Endothelial cell of umbilical vein (primary cell): ENCODE measurements at regions not wholly inside any gene's neighbourhood (a gene's known extent, or its start where the extent isn't known, plus 50 kb on each side); places are given as distances from the start of the nearest gene placed in this dataset.

Experiments used
- BruUV-seq: library from RNA; stranded (reverse); fragments of 400-500 nt; replicated peaks from 2 replicates; lab custom pipeline; 2021; lab: Mats Ljungman, UMichigan
- CTCF ChIA-PET: fragments of 300-600, 350-600 bp; sonication (Branson Sonifier 250); formaldehyde crosslinking; loops from one replicate; lab custom pipeline; 2021; ENCODE audit warnings: antibody characterized with exemption, inconsistent platforms; lab: Charles Lee
- POLR2A ChIA-PET: fragments of 300-600, 350-600 bp; sonication (Branson Sonifier 250); formaldehyde crosslinking; loops from one replicate; lab custom pipeline; 2021; ENCODE audit warnings: antibody characterized with exemption, inconsistent platforms; lab: Charles Lee
- DNase-seq: peaks from one replicate; pipeline ENCODE4 v3.0.0-alpha.2; 2011; ENCODE audit warnings: low read depth, low spot score
- FAIRE-seq: peaks from 2 replicates; lab custom pipeline; 2011; peaks lifted over from hg19 to GRCh38; lab: Jason Lieb, UNC
- H2AFZ ChIP-seq: 2 replicates; pipeline ENCODE4 v1.6.0; 2012; ENCODE audit warnings: low read depth, low read length, control low read depth, inconsistent platforms
- H3K27ac ChIP-seq: 2 replicates; pipeline ENCODE4 v1.5.1; 2011; ENCODE audit warnings: low read depth, mild to moderate bottlenecking, control low read depth, low read length, moderate library complexity; ENCODE audit not compliant: insufficient read depth
- H3K27me3 ChIP-seq, 2 experiments: 2 replicates each; pipeline versions ENCODE4 v1.6.0 to v1.6.1; 2011; ENCODE audit warnings: low read length in 2 of 2, mixed read lengths in 1 of 2; ENCODE audit not compliant: control insufficient read depth in 2 of 2, insufficient read depth in 2 of 2
- H3K36me3 ChIP-seq, 2 experiments: 2 replicates in 1 of 2; 3 replicates in 1 of 2; pipeline ENCODE4 v1.5.1; 2011; ENCODE audit warnings: low read length in 2 of 2, mild to moderate bottlenecking in 1 of 2, moderate library complexity in 1 of 2; ENCODE audit not compliant: control insufficient read depth in 2 of 2, insufficient read depth in 2 of 2; ENCODE audit errors: extremely low read depth in 1 of 2
- H3K4me1 ChIP-seq: 3 replicates; pipeline ENCODE4 v1.5.1; 2011; ENCODE audit warnings: mild to moderate bottlenecking, low read length; ENCODE audit not compliant: control insufficient read depth, insufficient read depth; ENCODE audit errors: extremely low read depth
- H3K4me2 ChIP-seq: 2 replicates; pipeline ENCODE4 v1.6.1; 2011; ENCODE audit warnings: low read length, control low read depth, mixed read lengths; ENCODE audit not compliant: insufficient read depth
- H3K4me3 ChIP-seq, 3 experiments: fragments of 200-600 bp in 1 of 3; sonication (generic), shearing (Covaris generic) in 1 of 3; replicated peaks in 1 of 3; 2 replicates each; pipeline ENCODE4 v1.5.1; 2011 to 2016; ENCODE audit warnings: control low read depth in 3 of 3, low read length in 3 of 3, mild to moderate bottlenecking in 2 of 3, inconsistent platforms in 1 of 3, low read depth in 1 of 3, moderate library complexity in 1 of 3; ENCODE audit not compliant: insufficient read depth in 1 of 3
- H3K79me2 ChIP-seq: 2 replicates; pipeline ENCODE4 v1.6.0; 2012; ENCODE audit warnings: low read length, inconsistent platforms; ENCODE audit not compliant: control insufficient read depth, insufficient read depth
- H3K9ac ChIP-seq: replicated peaks from 2 replicates; pipeline ENCODE3; 2011; ENCODE audit warnings: low read length, control low read depth; ENCODE audit not compliant: insufficient read depth; ENCODE audit errors: extremely low read depth
- H3K9me1 ChIP-seq: replicated peaks from 3 replicates; pipeline ENCODE4 v1.6.0; 2011; ENCODE audit warnings: mild to moderate bottlenecking, low read length; ENCODE audit not compliant: control insufficient read depth, insufficient read depth; ENCODE audit errors: extremely low read depth
- H3K9me3 ChIP-seq: replicated peaks from 2 replicates; pipeline ENCODE4 v1.5.1; 2012; ENCODE audit warnings: low read length, inconsistent platforms; ENCODE audit not compliant: control insufficient read depth, insufficient read depth
- H4K20me1 ChIP-seq: replicated peaks from 2 replicates; pipeline ENCODE3; 2011; ENCODE audit warnings: mild to moderate bottlenecking, low read length; ENCODE audit not compliant: control insufficient read depth, insufficient read depth; ENCODE audit errors: extremely low read depth
- CTCF ChIP-seq, 2 donors: IDR thresholded peaks; 1 replicate in 1 of 2; 2 replicates in 1 of 2; pipeline ENCODE4 v1.5.1; 2011; ENCODE audit warnings: low read length in 2 of 2, mild to moderate bottlenecking in 2 of 2, moderate library complexity in 2 of 2, control low read depth in 1 of 2, inconsistent platforms in 1 of 2, low read depth in 1 of 2; ENCODE audit not compliant: insufficient read depth in 1 of 2; ENCODE audit errors: extremely low read depth in 1 of 2
- EZH2 ChIP-seq: IDR thresholded peaks from 2 replicates; pipeline ENCODE4 v1.6.1; 2012; ENCODE audit warnings: borderline replicate concordance, low read depth, mild to moderate bottlenecking, moderate library complexity, low read length, inconsistent platforms; ENCODE audit not compliant: severe bottlenecking
- FOS ChIP-seq: IDR thresholded peaks from 2 replicates; pipeline ENCODE4 v1.6.1; 2011; ENCODE audit warnings: mild to moderate bottlenecking, low read length, moderate library complexity, borderline replicate concordance; ENCODE audit not compliant: insufficient read depth
- GATA2 ChIP-seq: IDR thresholded peaks from 2 replicates; pipeline ENCODE4 v1.7.0; 2011; ENCODE audit warnings: low read depth, mild to moderate bottlenecking, moderate library complexity, mixed read lengths, low read length; ENCODE audit not compliant: insufficient read length, insufficient read depth
- JUN ChIP-seq: IDR thresholded peaks from 2 replicates; pipeline ENCODE4 v1.6.1; 2011; ENCODE audit warnings: borderline replicate concordance, low read depth; ENCODE audit not compliant: insufficient read length, insufficient read depth
- MAX ChIP-seq: IDR thresholded peaks from 2 replicates; pipeline ENCODE4 v1.6.1; 2011; ENCODE audit not compliant: insufficient read depth, insufficient read length
- MYC ChIP-seq: IDR thresholded peaks from one replicate; pipeline ENCODE4 v1.6.1; 2011; ENCODE audit warnings: mild to moderate bottlenecking, low read depth, low read length
- POLR2A ChIP-seq: IDR thresholded peaks from 2 replicates; pipeline ENCODE4 v1.6.1; 2012; ENCODE audit warnings: low read depth, mild to moderate bottlenecking, control low read depth, low read length
- POLR2AphosphoS5 ChIP-seq: IDR thresholded peaks from 2 replicates; pipeline ENCODE4 v1.6.1; 2012; ENCODE audit warnings: low read depth, mild to moderate bottlenecking, control low read depth, low read length, moderate library complexity; ENCODE audit not compliant: insufficient read depth
- dilution Hi-C: fragments of 300-500 bp; cut with MboI; formaldehyde crosslinking; loops from one replicate; pipeline ENCODE4 v1.15.0; 2019; ENCODE audit warnings: low sequenced_read_pairs; ENCODE audit not compliant: extremely low pct_ligation_motif_present
- intact Hi-C: fragments of 100-400 bp; cut with micrococcal nuclease; formaldehyde crosslinking; loops from one replicate; pipeline ENCODE4 v1.10.0; 2022

- H3K9me3 ChIP-seq = no peaks in the 10 kb centered on the region
- intact Hi-C loops = no loop called here
- DNase-seq (peak; percentile 96), FAIRE-seq (no peak)
- no peaks in the 10 kb centered on the region for H3K36me3 ChIP-seq
- H3K4me1 ChIP-seq = no peaks in the 10 kb centered on the region
- CTCF ChIA-PET = interaction anchor here (1.2 to 11.5 kb wide), 3 partner anchors 10 to 154 kb away, joined by 5 to 209 read pairs (median 9); no protein-coding TSS in a partner anchor
- no peaks in the 10 kb centered on the region for H3K27me3 ChIP-seq
- H3K9me1 ChIP-seq = no peaks in the 10 kb centered on the region
- H3K27ac ChIP-seq = no peak overlapping the region
- dilution Hi-C loops = no loop called here
- no peak overlapping the region for H3K4me2 ChIP-seq
- no peak overlapping the region for H2AFZ ChIP-seq
- peak; percentile 59 for TF ChIP-seq JUN
- TF ChIP-seq MAX = no peak
- no peak for TF ChIP-seq GATA2
- no peaks in the 10 kb centered on the region for H3K79me2 ChIP-seq
- H3K9ac ChIP-seq = no peak overlapping the region
- no peaks in the 10 kb centered on the region for H4K20me1 ChIP-seq
- no peak overlapping the region for H3K4me3 ChIP-seq
- no TSS peak for BruUV-seq
- POLR2A ChIA-PET = interaction anchor here (0.6 kb wide), 1 partner anchor 40 kb away, joined by 3 read pairs; no protein-coding TSS in a partner anchor
Measured at GRCh38 chr14:38877744-38878388, 225.2 kb downstream of the SEC23A start.

GRCh38 chr14:38874721-38875120, 228.3 kb downstream of the SEC23A start:
- H2AFZ ChIP-seq = no peak overlapping the region
- FAIRE-seq (no peak), DNase-seq (no peak)
- no peaks in the 10 kb centered on the region for H3K9me3 ChIP-seq
- BruUV-seq = no TSS peak
- POLR2A ChIA-PET = no interaction called here
- no peaks in the 10 kb centered on the region for H3K4me1 ChIP-seq
- no peak for TF ChIP-seq POLR2A
- no peak for TF ChIP-seq CTCF (IDR thresholded peaks at IDR 0.05; ENCODE audit: extremely low read depth in 1 of 2, insufficient read depth in 1 of 2, low read depth in 1 of 2, low read length in 2 of 2)
- no peak for TF ChIP-seq MYC
- TF ChIP-seq MAX = no peak
- no peak for TF ChIP-seq JUN
- no peak for TF ChIP-seq GATA2
- no peak for TF ChIP-seq POLR2AphosphoS5
- TF ChIP-seq FOS = no peak
- no peak for TF ChIP-seq EZH2
- no peaks in the 10 kb centered on the region for H3K36me3 ChIP-seq
- H3K27ac ChIP-seq = no peak overlapping the region
- H3K9me1 ChIP-seq = no peaks in the 10 kb centered on the region
- no peaks in the 10 kb centered on the region for H3K27me3 ChIP-seq
- H4K20me1 ChIP-seq = no peaks in the 10 kb centered on the region
- H3K9ac ChIP-seq = no peak overlapping the region
- intact Hi-C loops (no loop called here), dilution Hi-C loops (loop anchor here (25.0 kb wide), 1 partner anchor 162 kb away; no protein-coding TSS in a partner anchor)
- CTCF ChIA-PET = interaction anchor here (1.8 to 11.5 kb wide), 3 partner anchors 13 to 151 kb away, joined by 4 to 209 read pairs (median 21); no protein-coding TSS in a partner anchor
- H3K4me3 ChIP-seq = no peak overlapping the region
- no peak overlapping the region for H3K4me2 ChIP-seq
- no peaks in the 10 kb centered on the region for H3K79me2 ChIP-seq
